Retina (tissue), 1 donor: ENCODE measurements at regions not wholly inside any gene's neighbourhood (a gene's known extent, or its start where the extent isn't known, plus 50 kb on each side); places are given as distances from the start of the nearest gene placed in this dataset.
"Not testable (repeated sequence)": the region's sequence is repeated elsewhere in the genome, so short reads cannot be mapped to it uniquely, and the experiment has no call there.

Experiments
- DNase-seq: peaks from one replicate; pipeline ENCODE4 v3.0.0-alpha.2; 2016

- DNase-seq, result no peak
These were observed 446.2 kb downstream of the FAT4 start for GRCh38 chr4:125760956-125761355.

- DNase-seq, result no peak
These were observed 447.8 kb downstream of the FAT4 start for GRCh38 chr4:125762537-125762936.

- DNase-seq, result no peak
These were observed 451.2 kb downstream of the FAT4 start for GRCh38 chr4:125765941-125766340.

GRCh38 chr4:125770814-125771398, 456.2 kb downstream of the FAT4 start:
- DNase-seq, result no peak

- no peak for DNase-seq
These were observed 457.9 kb downstream of the FAT4 start for GRCh38 chr4:125772680-125773079.

- DNase-seq, result no peak
These were observed 458.7 kb downstream of the FAT4 start for GRCh38 chr4:125773502-125773901.

- DNase-seq, result no peak
These were observed 459.2 kb downstream of the FAT4 start for GRCh38 chr4:125773931-125774330.

GRCh38 chr4:125776146-125776545, 461.4 kb downstream of the FAT4 start:
- no peak for DNase-seq

GRCh38 chr4:125780164-125780563, 465.4 kb downstream of the FAT4 start:
- DNase-seq, result no peak

GRCh38 chr4:125780747-125781146, 466.0 kb downstream of the FAT4 start:
- no peak for DNase-seq

GRCh38 chr4:125781651-125782050, 466.9 kb downstream of the FAT4 start:
- no peak for DNase-seq

GRCh38 chr4:125784741-125785140, 470.0 kb downstream of the FAT4 start:
- DNase-seq, result no peak

GRCh38 chr4:125787707-125788106, 473.0 kb downstream of the FAT4 start:
- DNase-seq, result no peak

- DNase-seq, result no peak
These were observed 474.3 kb downstream of the FAT4 start for GRCh38 chr4:125789023-125789422.

- no peak for DNase-seq
These were observed 477.1 kb downstream of the FAT4 start for GRCh38 chr4:125791896-125792295.

- no peak for DNase-seq
These were observed 480.2 kb downstream of the FAT4 start for GRCh38 chr4:125794989-125795388.

- no peak for DNase-seq
These were observed 481.4 kb downstream of the FAT4 start for GRCh38 chr4:125796138-125796537.

GRCh38 chr4:125797621-125798020, 482.9 kb downstream of the FAT4 start:
- not testable (repeated sequence) for DNase-seq

- DNase-seq, result no peak
These were observed 486.6 kb downstream of the FAT4 start for GRCh38 chr4:125801373-125801772.

- no peak for DNase-seq
These were observed 487.2 kb downstream of the FAT4 start for GRCh38 chr4:125801924-125802323.

- no peak for DNase-seq
These were observed 493.3 kb downstream of the FAT4 start for GRCh38 chr4:125808022-125808421.

- no peak for DNase-seq
These were observed 493.8 kb downstream of the FAT4 start for GRCh38 chr4:125808570-125808969.

- no peak for DNase-seq
These were observed 497.1 kb downstream of the FAT4 start for GRCh38 chr4:125811892-125812291.

GRCh38 chr4:125826801-125827695, 512.3 kb downstream of the FAT4 start:
- no peak for DNase-seq

GRCh38 chr4:125827696-125828052, 512.9 kb downstream of the FAT4 start:
- DNase-seq, result no peak
